NCI-H2029 treated with DMSO at 0.1 percent for 48 hours (cell line): ENCODE measurements at regions not wholly inside any gene's neighbourhood (a gene's known extent, or its start where the extent isn't known, plus 50 kb on each side); places are given as distances from the start of the nearest gene placed in this dataset.
"Not testable (repeated sequence)": the region's sequence is repeated elsewhere in the genome, so short reads cannot be mapped to it uniquely, and the experiment has no call there.

ENCODE experiments used
- DNase-seq: peaks from one replicate; lab custom pipeline; 2025; lab: John Stamatoyannopoulos, UW

- no peak for DNase-seq
These were observed 763.6 kb downstream of the ADCYAP1 start for GRCh38 chr18:1668279-1668678.

- DNase-seq, result not testable (repeated sequence)
These were observed 767.0 kb downstream of the ADCYAP1 start for GRCh38 chr18:1671710-1672109.

DNA sequence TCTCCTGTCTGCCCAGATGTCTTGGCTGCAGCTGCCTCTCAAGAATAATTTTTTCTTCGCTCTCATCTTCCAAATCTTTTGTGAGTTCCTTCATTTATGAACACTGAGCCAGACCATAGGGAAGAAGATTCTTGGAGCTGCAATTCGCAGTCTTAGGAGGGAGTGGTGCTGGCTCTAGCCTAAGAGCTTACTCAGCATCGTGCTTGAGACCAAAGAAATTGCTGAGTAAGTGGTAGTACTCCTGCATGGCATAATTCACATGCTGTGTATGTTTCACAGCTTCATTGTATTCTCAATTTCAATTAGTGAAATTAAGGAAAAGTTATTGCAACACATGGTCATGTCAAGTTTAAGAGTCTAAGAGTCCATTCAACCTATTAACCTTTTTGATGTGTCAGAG is 771.7 kb downstream of the ADCYAP1 start:
- no peak for DNase-seq

DNA sequence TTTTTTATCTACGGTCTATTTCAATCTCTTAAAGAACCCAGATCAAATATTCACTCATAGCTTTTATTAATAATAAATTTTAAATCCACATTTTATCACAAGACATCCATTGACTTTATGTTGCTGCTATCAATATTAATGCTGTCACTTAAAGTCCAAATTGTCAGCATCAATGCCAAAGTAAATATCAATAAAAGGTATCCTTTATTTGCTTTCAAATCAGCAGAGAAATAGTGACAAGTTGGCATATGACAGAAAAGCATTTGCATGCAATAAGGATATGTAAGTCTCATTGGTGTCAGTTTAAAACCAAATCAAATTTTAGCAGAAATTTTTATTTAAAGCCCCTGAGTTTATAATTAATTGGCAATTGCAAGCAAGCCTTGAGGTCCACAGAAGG is 775.4 kb downstream of the ADCYAP1 start:
- no peak for DNase-seq

DNA sequence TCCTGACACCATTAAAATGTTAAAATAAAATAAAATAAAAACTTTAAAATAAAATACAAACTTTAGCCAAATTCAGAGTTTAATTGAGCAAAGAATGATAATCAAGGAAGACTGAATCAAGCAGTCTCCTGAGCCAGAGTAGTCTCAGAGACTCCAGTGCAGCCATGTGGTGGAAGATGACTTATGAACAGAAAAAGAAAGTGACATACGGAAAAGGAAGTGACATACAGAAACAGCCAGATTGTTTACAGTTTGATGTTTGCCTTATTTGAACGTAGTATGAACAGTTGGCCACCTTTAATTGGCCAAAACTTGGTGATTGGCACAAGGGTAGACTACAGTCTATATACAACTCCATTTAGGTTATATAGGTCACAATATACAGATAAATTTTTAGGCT is 787.2 kb downstream of the ADCYAP1 start:
- DNase-seq, result no peak

DNA sequence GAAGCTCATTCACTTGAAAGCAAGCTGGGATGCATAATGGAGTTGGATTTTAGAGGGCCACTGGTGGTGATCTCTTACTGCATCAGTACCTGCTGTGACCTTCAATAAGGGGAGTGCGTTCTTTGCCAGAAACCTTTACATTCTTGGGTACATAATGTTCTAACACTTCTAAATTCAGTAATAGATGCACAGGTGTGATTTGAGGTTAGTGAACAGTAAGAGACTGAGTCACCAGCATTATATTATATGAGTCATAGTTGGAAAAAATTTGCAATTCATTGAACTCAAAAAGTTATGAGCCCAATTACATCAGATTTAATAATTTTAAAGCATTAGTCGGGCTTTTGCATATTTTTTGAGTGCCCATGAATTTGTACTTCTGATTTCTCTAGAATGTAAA is 803.3 kb downstream of the ADCYAP1 start:
- no peak for DNase-seq

DNA sequence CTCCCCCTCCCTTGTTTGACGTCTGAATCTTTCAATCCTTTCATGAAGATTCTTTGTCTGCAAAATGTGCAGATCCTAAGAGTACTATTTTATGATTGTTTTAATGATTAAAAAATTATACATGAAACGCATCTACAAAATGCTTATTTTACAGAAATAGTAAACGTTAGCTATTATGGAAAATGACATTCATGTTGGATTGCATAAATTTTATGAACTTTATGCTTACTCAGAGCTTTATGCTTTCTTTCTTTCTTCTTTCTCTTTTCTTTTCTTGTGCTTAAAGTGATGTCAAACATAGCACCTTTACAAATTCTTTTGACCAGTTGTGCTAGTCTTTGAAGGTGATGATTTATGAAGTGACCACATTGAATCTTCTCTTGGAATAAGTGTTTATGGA is 805.4 kb downstream of the ADCYAP1 start:
- no peak for DNase-seq

DNA sequence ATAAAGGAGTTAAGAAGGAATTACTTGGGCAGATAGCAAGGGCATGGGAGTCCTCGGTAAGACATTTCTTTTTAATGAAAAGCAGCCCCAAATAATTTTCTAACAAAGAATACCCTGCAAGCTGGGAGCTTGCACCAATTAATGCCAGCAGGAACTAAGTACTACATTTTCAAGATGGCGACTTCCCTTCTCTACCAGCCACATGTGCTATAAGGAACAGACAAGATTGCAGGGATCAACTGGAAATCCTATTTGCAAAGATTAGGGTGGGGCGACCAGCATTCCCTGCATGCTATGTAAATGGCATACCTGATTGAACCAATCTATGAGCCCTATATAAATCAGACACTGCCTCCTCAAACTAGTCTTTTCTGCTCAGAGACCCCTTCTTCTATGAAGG is 827.5 kb downstream of the ADCYAP1 start:
- no peak for DNase-seq

DNA sequence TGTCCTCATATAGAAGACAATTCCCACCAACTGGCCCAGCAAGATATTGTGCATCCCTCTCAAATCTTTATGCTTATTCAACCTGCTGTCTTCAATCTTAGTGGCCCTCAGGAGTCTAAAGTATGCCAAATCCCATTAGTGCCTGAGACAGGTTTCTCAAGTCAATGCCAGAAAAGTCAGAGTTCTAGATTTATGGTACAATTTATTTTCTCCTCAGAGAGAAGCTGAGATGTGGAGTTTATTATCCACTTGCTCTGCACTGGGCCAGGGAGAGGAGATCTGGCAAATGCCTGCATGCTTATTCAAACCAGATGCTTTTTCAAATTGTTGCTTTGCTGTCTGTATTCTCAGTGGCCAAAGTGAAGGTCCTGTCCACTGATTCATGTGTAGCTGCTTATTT is 825.2 kb downstream of the METTL4 start:
- DNase-seq, result no peak

- no peak for DNase-seq
These were observed 820.1 kb downstream of the METTL4 start for GRCh38 chr18:1751249-1751648.

DNA sequence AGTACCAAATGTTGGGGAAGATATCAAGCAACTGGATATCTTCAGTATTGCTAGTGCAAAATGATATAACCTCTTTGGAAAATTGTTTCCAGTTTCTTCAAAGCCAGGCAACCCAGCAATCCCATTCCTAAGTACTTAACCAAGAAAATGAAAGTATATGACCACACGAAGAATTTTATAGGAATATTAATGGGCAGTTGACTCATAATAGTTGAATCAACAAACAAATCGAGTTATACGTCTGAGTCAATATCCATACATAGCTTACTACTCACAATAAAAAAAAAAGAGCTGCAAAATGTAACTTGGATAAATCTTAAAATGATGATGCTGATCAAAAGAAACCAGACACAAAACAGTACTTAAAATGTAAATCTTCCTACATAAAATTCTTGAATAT is 810.4 kb downstream of the METTL4 start:
- DNase-seq, result no peak

DNA sequence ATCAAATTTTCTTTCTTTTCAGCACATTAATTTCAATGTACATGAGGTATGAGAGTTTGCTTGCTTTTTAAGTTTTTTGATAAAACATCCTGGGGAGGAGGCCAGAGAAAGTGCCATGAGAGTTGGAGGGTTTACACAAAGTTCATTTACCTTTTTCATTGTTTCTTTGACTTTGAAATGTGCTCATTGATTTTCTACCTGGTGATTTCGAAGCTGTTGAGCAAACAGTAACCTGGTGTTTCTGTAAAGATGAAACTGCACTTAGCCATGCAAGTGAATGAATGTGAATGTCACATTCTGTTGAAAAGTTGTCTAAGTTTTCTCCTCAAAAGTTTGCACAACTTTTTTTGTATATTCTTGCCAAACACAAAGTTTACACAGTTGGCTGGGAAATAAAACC is 797.0 kb downstream of the METTL4 start:
- no peak for DNase-seq

- DNase-seq, result no peak
These were observed 793.5 kb downstream of the METTL4 start for GRCh38 chr18:1777843-1778242.

GRCh38 chr18:1778496-1779178 is 792.7 kb downstream of the METTL4 start:
- DNase-seq, result no peak

- DNase-seq, result no peak
These were observed 791.7 kb downstream of the METTL4 start for GRCh38 chr18:1779587-1779986.

GRCh38 chr18:1784113-1784512 is 787.2 kb downstream of the METTL4 start:
- no peak for DNase-seq

DNA sequence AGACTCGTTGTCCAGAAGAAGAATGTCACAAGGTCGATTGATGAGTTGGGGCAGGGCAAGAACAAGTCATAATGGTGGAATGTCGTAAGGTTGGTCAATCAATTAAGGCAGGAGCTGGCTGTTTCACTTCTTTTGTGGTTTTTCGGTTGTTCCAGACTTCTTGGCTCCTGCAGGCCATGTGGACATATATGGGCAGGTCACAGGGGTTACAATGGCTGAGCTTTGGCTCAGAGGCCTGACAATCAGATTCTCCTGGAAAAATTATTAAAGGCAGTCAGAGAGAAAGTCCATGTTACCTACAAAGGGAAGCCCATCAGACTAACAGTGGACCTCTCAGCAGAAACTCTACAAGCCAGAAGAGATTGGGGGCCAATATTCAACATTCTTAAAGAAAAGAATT is 785.3 kb downstream of the METTL4 start:
- DNase-seq, result not testable (repeated sequence)

DNA sequence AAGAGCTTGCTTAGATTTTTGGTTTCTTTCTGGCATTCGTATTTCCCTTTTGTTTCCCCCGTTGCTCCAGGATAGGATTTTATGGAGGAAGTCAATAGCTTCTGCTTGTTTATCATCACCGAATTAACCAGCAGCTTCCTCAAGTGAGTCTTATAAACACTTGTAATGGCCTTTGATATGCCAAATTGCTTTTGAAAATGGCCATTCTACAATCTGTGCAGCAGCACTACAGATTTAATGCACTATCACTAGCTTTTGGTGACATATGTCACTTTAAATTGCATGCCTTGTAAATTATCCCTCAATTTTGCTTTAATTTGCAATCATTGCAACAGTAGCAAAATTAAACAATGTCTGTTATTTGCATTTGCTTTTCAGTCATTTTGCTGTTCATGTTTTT is 774.7 kb downstream of the METTL4 start:
- DNase-seq, result peak; percentile 23

GRCh38 chr18:1797235-1797634 is 774.1 kb downstream of the METTL4 start:
- no peak for DNase-seq

DNA sequence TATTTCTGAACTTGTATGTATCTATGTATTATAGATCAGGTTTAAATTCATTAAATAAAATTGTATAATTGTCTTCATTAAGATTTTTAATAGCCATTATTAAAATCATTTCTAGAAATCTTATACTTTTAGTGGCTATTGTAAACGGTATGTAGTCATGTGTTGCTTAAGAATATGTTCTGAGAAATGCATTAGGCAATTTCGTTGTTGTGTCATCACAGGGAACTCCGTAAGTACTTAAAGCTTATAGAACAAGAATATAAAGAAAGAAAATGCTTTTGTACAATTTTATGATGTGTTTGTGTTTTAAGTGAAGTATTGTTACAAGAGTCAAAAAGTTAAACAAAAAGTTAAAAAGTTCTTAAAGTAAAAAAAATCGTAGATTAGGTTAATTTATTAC is 765.8 kb downstream of the METTL4 start:
- no peak for DNase-seq

GRCh38 chr18:1806884-1807615 is 764.3 kb downstream of the METTL4 start:
- DNase-seq, result no peak

- no peak for DNase-seq
These were observed 760.0 kb downstream of the METTL4 start for GRCh38 chr18:1811282-1811681.

DNA sequence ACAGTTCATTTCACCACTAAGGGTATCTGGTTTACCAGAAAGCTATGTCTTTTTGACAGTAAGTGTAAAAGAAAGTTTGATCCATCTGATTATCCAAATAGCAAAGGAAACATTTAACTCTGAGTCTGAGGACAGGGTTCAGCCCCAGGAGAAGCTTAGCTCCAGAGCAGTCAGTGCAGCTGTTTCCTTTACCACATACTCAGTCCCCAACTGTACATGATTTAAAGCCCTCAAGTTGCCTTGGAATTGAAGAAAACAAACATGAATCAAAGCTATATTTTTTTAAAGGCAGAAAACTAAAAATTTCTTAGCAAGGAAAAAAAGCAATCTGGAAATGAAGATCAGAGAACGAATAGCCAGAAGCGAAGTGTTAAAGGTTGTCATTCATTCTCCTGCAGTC is 746.0 kb downstream of the METTL4 start:
- DNase-seq, result no peak

GRCh38 chr18:1840878-1841277 is 730.4 kb downstream of the METTL4 start:
- no peak for DNase-seq
